ENCODE measurements at regions not wholly inside any gene's neighbourhood (a gene's known extent, or its start where the extent isn't known, plus 50 kb on each side); places are given as distances from the start of the nearest gene placed in this dataset.
"Not testable (repeated sequence)": the region's sequence is repeated elsewhere in the genome, so short reads cannot be mapped to it uniquely, and the experiment has no call there.

DNA sequence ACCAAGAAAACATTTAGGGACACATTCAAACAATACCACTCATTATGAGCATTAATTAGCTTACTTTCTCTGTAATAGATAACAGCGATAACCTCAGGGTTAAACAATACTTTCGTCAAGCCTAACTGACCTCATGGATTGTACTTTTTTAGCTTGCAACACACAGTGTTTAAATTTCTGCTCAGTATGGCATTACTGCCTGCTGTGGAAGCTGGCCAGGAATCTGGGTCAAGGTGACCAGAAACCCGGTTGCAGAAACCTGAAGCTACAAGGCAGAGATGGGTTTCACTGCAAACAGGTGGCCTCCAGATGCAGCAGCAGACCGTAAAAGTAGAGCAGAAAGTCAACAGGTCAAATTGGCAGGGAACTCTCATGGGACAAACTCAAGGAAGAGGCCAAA is 123.8 kb upstream of the FHL2 start:
- no peak for DNase-seq

- no peak for DNase-seq
These were observed 122.8 kb upstream of the FHL2 start for GRCh38 chr2:105521616-105522015.

DNA sequence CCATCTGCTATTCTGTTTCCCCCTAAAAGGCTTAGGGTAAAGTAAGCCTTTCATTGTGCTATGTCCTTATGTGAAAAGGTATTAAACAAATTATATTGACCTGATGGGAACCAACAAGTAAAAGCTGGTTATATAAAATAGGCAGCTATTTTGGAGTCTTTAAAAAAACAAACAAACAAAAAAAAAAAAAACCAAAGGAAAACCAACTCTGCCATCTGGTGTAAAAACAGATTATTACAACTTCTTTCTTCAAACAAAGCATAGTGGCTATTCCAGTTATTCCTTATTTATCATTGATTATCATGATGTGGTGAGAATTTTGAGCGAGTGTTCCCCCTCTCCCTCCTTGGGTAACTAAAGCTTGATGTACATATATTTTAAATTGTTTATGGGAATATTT is 122.3 kb upstream of the FHL2 start:
- DNase-seq, result no peak

- no peak for DNase-seq
These were observed 120.7 kb upstream of the FHL2 start for GRCh38 chr2:105519516-105519915.

DNA sequence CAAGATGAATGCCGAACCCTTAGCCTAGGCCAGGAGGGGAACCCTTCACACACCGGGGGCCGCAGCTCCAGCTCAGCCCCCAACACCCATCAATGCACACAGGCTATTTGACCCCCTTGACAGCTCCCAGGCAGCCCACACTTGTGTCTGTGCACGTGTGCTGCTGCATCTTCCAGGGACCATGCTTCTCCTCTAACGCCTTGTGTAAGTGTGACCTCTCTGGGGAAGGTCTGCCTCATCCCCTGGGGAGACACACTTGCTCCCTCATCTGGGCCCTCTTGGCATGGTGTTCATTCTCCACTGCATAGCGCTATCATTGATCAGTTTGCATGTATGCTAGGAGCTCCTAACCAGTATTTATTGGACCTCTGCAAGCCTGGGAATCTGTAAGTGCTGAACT is 120.0 kb upstream of the FHL2 start:
- no peak for DNase-seq

DNA sequence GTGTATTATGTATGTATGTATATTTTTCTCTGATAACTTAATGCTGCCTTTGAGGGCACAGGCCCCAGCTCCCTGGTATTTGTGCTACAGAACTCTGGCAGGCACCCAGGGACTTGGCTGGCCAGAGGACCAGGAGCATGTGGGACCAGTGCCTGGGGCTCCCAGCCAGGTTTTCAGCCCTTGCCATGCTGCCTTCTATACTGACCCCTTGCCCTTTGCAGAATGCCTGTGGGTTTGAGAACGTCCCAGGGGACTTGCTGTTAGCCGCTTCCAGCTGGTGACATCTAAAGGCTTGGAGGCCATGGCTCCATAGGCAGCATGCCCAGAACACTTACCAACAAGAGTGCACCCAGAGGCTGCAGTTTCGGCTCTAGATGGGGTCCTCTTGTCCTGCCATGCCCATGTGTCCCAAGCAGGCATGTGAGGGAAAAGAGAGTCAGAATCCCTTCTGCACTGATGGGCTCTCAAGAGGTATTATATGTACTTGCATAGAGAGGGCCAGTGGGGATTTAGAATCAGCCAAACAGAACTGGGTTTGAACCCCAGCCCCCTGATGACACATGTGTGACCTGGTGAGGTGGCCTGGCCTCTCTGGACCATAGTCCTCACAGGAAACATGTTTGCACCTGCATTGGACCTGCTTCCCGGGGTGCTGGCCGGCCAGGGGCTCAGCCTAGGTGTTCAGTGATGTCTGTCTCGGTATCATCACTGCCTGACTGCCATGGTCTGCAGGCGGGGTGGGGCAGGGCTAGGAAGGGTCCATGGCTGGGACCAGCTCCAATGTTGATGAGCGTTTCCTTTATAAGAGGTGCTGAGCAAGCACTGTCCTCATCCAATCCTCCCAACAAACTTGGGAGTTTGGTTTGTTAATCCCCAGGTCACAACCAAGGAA is 119.2 kb upstream of the FHL2 start:
- no peak for DNase-seq

DNA sequence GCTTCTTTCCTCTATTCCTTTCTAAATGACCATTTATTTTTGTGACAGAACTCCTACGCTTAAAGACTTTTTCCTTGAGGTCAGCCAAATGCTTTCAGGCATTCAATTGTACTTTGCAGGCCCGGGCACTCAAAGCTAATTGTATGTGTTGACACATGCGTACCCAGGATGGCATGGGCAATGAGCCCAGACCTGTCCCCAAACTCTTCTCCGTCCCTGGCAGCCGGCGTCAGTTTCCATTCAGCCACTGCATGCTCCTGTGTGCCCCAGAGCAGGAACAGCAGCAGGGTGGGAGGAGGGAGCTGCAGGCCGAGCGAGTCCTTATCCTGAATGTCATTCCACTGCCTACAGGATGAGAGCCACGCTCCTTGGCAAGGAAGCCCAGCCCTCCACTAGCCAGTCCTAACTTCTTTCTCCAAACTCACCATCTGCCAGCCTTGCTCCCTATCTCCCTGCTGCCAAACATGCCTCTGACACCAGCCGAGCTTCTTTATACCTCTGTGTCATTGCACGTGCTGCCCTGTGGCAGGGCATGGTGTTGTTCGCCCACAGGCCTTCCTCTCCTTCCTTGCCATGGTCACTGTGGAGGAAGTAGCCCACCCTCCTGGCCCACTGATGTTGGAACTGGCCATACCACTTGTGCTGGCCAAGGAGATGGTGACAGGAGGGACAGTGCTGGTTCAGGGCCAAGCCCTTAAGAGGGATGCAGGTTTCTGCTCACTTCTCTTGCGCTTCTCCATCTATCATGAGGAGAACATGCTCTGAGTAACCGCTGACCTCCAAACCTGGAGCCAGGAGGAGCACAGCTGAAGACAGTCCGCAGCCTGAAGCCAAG is 116.9 kb upstream of the FHL2 start:
- DNase-seq, result no peak

GRCh38 chr2:105514576-105514975 is 115.7 kb upstream of the FHL2 start:
- no peak for DNase-seq

DNA sequence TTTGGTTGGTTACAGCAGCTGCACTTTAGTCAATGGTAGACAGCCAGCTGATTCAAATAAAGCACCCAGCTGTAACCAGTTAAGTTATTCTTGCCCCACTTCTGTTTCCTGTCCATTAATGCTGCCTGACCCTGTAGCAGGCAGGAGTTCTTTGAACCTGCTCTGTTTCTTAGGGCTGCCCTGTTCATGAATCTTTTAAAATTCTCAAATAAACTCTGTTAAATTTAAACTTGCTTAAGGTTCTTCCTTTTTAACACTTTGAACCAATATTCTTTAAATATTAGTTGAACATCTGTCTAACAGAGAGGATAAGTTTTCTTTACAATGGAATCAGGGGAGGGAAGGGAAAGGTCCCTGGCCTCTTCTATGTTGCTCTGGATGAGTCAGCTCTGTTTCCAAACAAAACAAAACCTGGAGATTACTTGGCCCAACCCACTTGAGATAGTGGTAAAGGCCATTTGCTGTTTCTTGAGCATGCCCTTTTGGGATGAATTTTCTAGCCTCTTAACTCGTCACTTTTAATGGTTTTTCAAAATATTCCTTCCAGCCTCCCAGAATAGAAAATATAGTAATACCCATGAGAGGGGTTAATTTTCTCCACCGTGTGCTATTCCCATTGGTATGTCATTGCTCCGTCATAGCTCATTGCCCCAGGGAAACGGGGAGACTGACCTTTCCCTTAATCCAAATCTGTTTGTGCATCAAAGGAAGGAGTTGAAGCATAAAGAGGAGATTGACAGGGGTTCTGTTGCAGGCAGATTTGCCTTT is 112.1 kb upstream of the FHL2 start:
- no peak for DNase-seq

- no peak for DNase-seq
These were observed 110.6 kb upstream of the FHL2 start for GRCh38 chr2:105509269-105510086.

- not testable (repeated sequence) for DNase-seq
These were observed 108.0 kb upstream of the FHL2 start for GRCh38 chr2:105506860-105507259.

- no peak for DNase-seq
These were observed 105.6 kb upstream of the FHL2 start for GRCh38 chr2:105504459-105504858.

- no peak for DNase-seq
These were observed 103.9 kb upstream of the FHL2 start for GRCh38 chr2:105502625-105503334.

GRCh38 chr2:105498281-105498846 is 99.5 kb upstream of the FHL2 start:
- no peak for DNase-seq

- DNase-seq, result no peak
These were observed 98.2 kb upstream of the FHL2 start for GRCh38 chr2:105497094-105497493.

GRCh38 chr2:105496271-105496670 is 97.4 kb upstream of the FHL2 start:
- no peak for DNase-seq

- DNase-seq, result no peak
These were observed 96.0 kb upstream of the FHL2 start for GRCh38 chr2:105494683-105495425.

- DNase-seq, result no peak
These were observed 92.1 kb upstream of the FHL2 start for GRCh38 chr2:105490956-105491355.

DNA sequence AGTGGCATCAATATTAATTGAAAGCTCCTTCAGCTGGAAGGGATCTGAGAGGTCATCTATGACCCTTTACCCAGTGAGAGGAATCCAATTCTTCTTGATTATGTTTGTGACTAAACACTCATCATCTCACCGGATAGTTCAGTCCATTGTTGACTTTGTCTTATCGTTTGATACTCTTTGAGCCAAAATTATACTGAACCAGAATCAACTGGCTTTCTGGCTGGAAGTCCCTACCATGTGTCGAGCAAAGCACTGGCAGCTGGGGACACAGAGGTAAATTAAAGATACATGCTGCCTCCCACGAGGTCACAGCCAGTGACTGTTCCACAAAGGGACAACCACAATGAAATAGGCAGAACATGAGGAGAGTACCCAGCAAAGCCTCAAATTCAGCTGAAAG is 91.4 kb upstream of the FHL2 start:
- no peak for DNase-seq

GRCh38 chr2:105489168-105489878 is 90.5 kb upstream of the FHL2 start:
- DNase-seq, result no peak
